ENCODE measurements at regions not wholly inside any gene's neighbourhood (a gene's known extent, or its start where the extent isn't known, plus 50 kb on each side); places are given as distances from the start of the nearest gene placed in this dataset.

GRCh38 chr5:2300861-2301574, 418.3 kb upstream of the IRX4 start:
- DNase-seq (ENCODE audit: insufficient read length, low spot score) (no peak), FAIRE-seq (no peak)
- no peak for TF ChIP-seq CTCF (IDR thresholded peaks at IDR 0.05; ENCODE audit: insufficient read depth, missing control alignments)

GRCh38 chr5:2300421-2300820, 417.7 kb upstream of the IRX4 start:
- FAIRE-seq (no peak), DNase-seq (ENCODE audit: insufficient read length, low spot score) (no peak)
- TF ChIP-seq CTCF (IDR thresholded peaks at IDR 0.05; ENCODE audit: insufficient read depth, missing control alignments): no peak

GRCh38 chr5:2299388-2300220, 416.9 kb upstream of the IRX4 start:
- TF ChIP-seq CTCF (IDR thresholded peaks at IDR 0.05; ENCODE audit: insufficient read depth, missing control alignments): no peak
- DNase-seq (ENCODE audit: insufficient read length, low spot score) (no peak), FAIRE-seq (no peak)

GRCh38 chr5:2298781-2299180, 416.1 kb upstream of the IRX4 start:
- FAIRE-seq (no peak), DNase-seq (ENCODE audit: insufficient read length, low spot score) (no peak)
- no peak for TF ChIP-seq CTCF (IDR thresholded peaks at IDR 0.05; ENCODE audit: insufficient read depth, missing control alignments)

GRCh38 chr5:2297991-2298390, 415.3 kb upstream of the IRX4 start:
- TF ChIP-seq CTCF (IDR thresholded peaks at IDR 0.05; ENCODE audit: insufficient read depth, missing control alignments): no peak
- no peak for FAIRE-seq

GRCh38 chr5:2295476-2295875, 412.8 kb upstream of the IRX4 start:
- DNase-seq (ENCODE audit: insufficient read length, low spot score): no peak
- no peak for TF ChIP-seq CTCF (IDR thresholded peaks at IDR 0.05; ENCODE audit: insufficient read depth, missing control alignments)
- FAIRE-seq: no peak

More at GRCh38 chr5:2297991-2298390, 415.3 kb upstream of the IRX4 start:
- DNase-seq (ENCODE audit: insufficient read length, low spot score): no peak

- no peak for TF ChIP-seq CTCF (IDR thresholded peaks at IDR 0.05; ENCODE audit: insufficient read depth, missing control alignments)
- DNase-seq (ENCODE audit: insufficient read length, low spot score) (no peak), FAIRE-seq (no peak)
Observed at GRCh38 chr5:2293906-2294305, 411.2 kb upstream of the IRX4 start.

Data from D721Med (cell line).